ENCODE measurements at regions not wholly inside any gene's neighbourhood (a gene's known extent, or its start where the extent isn't known, plus 50 kb on each side); places are given as distances from the start of the nearest gene placed in this dataset.

GRCh38 chr10:35749230-35749629, 107.1 kb upstream of the FZD8 start:
- TF ChIP-seq, protein P1, sequence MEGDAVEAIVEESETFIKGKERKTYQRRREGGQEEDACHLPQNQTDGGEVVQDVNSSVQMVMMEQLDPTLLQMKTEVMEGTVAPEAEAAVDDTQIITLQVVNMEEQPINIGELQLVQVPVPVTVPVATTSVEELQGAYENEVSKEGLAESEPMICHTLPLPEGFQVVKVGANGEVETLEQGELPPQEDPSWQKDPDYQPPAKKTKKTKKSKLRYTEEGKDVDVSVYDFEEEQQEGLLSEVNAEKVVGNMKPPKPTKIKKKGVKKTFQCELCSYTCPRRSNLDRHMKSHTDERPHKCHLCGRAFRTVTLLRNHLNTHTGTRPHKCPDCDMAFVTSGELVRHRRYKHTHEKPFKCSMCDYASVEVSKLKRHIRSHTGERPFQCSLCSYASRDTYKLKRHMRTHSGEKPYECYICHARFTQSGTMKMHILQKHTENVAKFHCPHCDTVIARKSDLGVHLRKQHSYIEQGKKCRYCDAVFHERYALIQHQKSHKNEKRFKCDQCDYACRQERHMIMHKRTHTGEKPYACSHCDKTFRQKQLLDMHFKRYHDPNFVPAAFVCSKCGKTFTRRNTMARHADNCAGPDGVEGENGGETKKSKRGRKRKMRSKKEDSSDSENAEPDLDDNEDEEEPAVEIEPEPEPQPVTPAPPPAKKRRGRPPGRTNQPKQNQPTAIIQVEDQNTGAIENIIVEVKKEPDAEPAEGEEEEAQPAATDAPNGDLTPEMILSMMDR (conservative IDR thresholded peaks at IDR 0.05; ENCODE audit: low read depth, low read length) = no peak
- no peak for TF ChIP-seq SMC3 (IDR thresholded peaks at IDR 0.05; ENCODE audit: low read depth, low read length)
- no peak for TF ChIP-seq BHLHE40 (IDR thresholded peaks at IDR 0.05; ENCODE audit: low read depth, low read length)
- no peak for TF ChIP-seq POLR2A (IDR thresholded peaks at IDR 0.05; ENCODE audit: low read depth, low read length)
- TF ChIP-seq MAFK (IDR thresholded peaks at IDR 0.05; ENCODE audit: low read depth, low read length) = no peak
- TF ChIP-seq RFX5 (IDR thresholded peaks at IDR 0.05; ENCODE audit: low read depth, low read length) = no peak
- TF ChIP-seq RAD21 (IDR thresholded peaks at IDR 0.05; ENCODE audit: low read length) = no peak
- no peak for TF ChIP-seq CEBPB (IDR thresholded peaks at IDR 0.05; ENCODE audit: low read depth, low read length)
- TF ChIP-seq RCOR1 (IDR thresholded peaks at IDR 0.05; ENCODE audit: insufficient replicate concordance, low read length) = no peak
- TF ChIP-seq USF2 (IDR thresholded peaks at IDR 0.05; ENCODE audit: low read depth, low read length) = no peak
- TF ChIP-seq MAZ (IDR thresholded peaks at IDR 0.05; ENCODE audit: borderline replicate concordance, low read depth, low read length) = no peak
- no peak for TF ChIP-seq CHD1 (IDR thresholded peaks at IDR 0.05; ENCODE audit: low read depth, low read length)
- no peak for TF ChIP-seq MXI1 (IDR thresholded peaks at IDR 0.05; ENCODE audit: borderline replicate concordance, low read depth, low read length)

Data from IMR-90 (cell line).